BLaER1 treated with 17β-estradiol and CSF1 and Interleukin-3, amounts not matched to agents 10 nM and 100 nM (cell line): ENCODE measurements at regions not wholly inside any gene's neighbourhood (a gene's known extent, or its start where the extent isn't known, plus 50 kb on each side); places are given as distances from the start of the nearest gene placed in this dataset.

Experiments
- H3K27ac ChIP-seq, 11 experiments: shearing (Covaris generic); formaldehyde crosslinking; 2 replicates each; pipeline ENCODE4 v1.8.1; 2022
- H3K27me3 ChIP-seq, 11 experiments: shearing (Covaris generic); formaldehyde crosslinking; 2 replicates each; pipeline ENCODE4 v1.8.1; 2022
- H3K36me3 ChIP-seq, 11 experiments: shearing (Covaris generic); formaldehyde crosslinking; 2 replicates each; pipeline ENCODE4 v1.8.1; 2022
- H3K4me1 ChIP-seq, 10 experiments: shearing (Covaris generic); formaldehyde crosslinking; 2 replicates each; pipeline ENCODE4 v1.8.1; 2022
- H3K4me2 ChIP-seq, 11 experiments: shearing (Covaris generic); formaldehyde crosslinking; 2 replicates each; pipeline ENCODE4 v1.8.1; 2022
- H3K4me3 ChIP-seq, 10 experiments: shearing (Covaris generic); formaldehyde crosslinking; 2 replicates each; pipeline ENCODE4 v1.8.1; 2022
- H3K9ac ChIP-seq, 11 experiments: shearing (Covaris generic); formaldehyde crosslinking; 2 replicates each; pipeline ENCODE4 v1.8.1; 2022
- H3K9me3 ChIP-seq, 11 experiments: shearing (Covaris generic); formaldehyde crosslinking; replicated peaks in 1 of 11; 2 replicates each; pipeline ENCODE4 v1.8.1; 2022
- H4K20me1 ChIP-seq, 11 experiments: shearing (Covaris generic); formaldehyde crosslinking; 2 replicates each; pipeline ENCODE4 v1.8.1; 2022
- Cebpa-rat ChIP-seq, 11 experiments: shearing (Covaris generic); IDR thresholded peaks; 2 replicates each; pipeline ENCODE4 v1.8.1; 2022

DNA sequence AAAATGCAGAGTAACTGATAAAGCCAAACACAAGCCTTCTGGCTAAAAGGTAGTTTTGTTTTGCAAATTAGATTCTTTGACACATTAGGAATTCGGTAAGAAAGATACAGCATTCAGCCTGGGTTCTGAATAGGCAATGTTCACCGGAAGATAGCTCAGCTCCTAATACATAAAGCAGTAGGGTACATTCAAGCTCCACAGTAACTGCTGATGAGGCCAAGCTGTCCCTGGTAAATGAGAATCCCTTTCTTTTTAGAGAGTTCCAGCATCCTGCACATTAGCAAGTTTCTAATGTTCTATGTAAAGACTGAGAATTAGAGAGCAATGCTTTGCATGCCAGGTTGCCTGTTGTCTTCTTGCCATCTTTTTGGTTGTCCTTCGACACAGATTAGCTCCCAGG, 316.3 kb upstream of the SLC14A2 start:
- Histone ChIP-seq H3K27me3 (no peaks in the 10 kb centered on the region), H3K9ac (no peak overlapping the region), H3K9me3 (peaks cover 0 to 12% (median 5%) of the 10 kb centered on the region in 11 experiments; a peak in 5 of 22 replicates), H3K4me3 (no peak overlapping the region), H4K20me1 (no peaks in the 10 kb centered on the region), H3K4me2 (no peak overlapping the region), H3K36me3 (no peaks in the 10 kb centered on the region), H3K4me1 (peaks cover 0 to 26% (median 20%) of the 10 kb centered on the region in 10 experiments; a peak in 18 of 20 replicates), H3K27ac (no peak overlapping the region)
- no peak for TF ChIP-seq Cebpa-rat (IDR thresholded peaks at IDR 0.05)

DNA sequence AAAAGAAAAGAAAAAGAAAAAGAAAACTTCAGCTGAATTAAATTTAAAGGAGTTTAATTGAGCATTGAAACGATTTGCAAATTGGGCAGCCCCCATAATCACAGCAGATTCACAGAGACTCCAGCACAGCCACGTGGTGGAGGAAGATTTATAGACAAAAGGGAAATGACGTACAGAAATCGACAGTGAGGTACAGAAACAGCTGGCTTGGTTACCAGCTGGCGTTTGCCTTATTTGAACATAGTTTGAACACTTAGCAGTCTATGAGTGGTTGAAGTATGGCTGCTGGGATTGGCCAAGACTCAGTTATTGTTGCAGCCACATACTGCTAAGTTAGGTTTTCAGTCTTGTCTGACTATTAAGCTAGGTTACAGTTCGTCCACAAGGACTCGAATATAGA, 312.2 kb upstream of the SLC14A2 start:
- H3K36me3 ChIP-seq: no peaks in the 10 kb centered on the region
- no peaks in the 10 kb centered on the region for H3K27me3 ChIP-seq
- no peaks in the 10 kb centered on the region for H4K20me1 ChIP-seq
- peaks cover 0 to 29% (median 7%) of the 10 kb centered on the region in 11 experiments; a peak in 6 of 22 replicates for H3K9me3 ChIP-seq
- H3K27ac ChIP-seq: peak overlapping the region in 4 of 11 experiments; percentile 6 to 47 (median 26); a peak in 4 of 22 replicates
- H3K9ac ChIP-seq: no peak overlapping the region
- H3K4me3 ChIP-seq: no peak overlapping the region; a peak in 1 of 20 replicates
- peaks cover 0 to 26% (median 20%) of the 10 kb centered on the region in 10 experiments; a peak in 18 of 20 replicates for H3K4me1 ChIP-seq
- peak overlapping the region in 10 of 11 experiments; percentile 1 to 59 (median 42); a peak in 17 of 22 replicates for H3K4me2 ChIP-seq
- no peak for TF ChIP-seq Cebpa-rat (IDR thresholded peaks at IDR 0.05)

DNA sequence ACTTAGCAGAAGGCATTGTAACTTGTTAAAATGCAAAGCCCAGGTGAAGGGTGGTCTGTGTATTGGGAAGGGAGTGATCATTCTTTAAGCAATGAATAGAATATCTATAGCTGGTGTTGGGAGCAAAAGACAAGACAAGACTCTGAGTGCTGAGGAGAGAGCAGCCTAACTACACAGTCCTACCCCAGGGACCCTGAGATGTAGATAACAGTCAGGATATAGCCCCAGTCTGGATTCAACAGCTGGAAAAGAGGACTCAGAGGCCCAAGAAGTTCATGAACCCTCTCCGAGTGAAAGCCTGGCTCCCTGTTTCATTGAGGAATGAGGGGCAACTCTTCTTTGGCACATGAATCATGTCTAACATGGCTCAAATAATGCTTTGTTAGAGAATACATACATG, 310.7 kb upstream of the SLC14A2 start:
- no peak for TF ChIP-seq Cebpa-rat (IDR thresholded peaks at IDR 0.05)
- H4K20me1 ChIP-seq: no peaks in the 10 kb centered on the region
- no peak overlapping the region for H3K4me3 ChIP-seq
- H3K27me3 ChIP-seq: no peaks in the 10 kb centered on the region
- H3K36me3 ChIP-seq: no peaks in the 10 kb centered on the region
- H3K27ac ChIP-seq: no peak overlapping the region
- no peak overlapping the region for H3K9ac ChIP-seq
- H3K4me2 ChIP-seq: no peak overlapping the region
- H3K9me3 ChIP-seq: peaks cover 0 to 29% (median 7%) of the 10 kb centered on the region in 11 experiments; a peak in 6 of 22 replicates
- H3K4me1 ChIP-seq: peaks cover 0 to 26% (median 20%) of the 10 kb centered on the region in 10 experiments; a peak in 18 of 20 replicates

DNA sequence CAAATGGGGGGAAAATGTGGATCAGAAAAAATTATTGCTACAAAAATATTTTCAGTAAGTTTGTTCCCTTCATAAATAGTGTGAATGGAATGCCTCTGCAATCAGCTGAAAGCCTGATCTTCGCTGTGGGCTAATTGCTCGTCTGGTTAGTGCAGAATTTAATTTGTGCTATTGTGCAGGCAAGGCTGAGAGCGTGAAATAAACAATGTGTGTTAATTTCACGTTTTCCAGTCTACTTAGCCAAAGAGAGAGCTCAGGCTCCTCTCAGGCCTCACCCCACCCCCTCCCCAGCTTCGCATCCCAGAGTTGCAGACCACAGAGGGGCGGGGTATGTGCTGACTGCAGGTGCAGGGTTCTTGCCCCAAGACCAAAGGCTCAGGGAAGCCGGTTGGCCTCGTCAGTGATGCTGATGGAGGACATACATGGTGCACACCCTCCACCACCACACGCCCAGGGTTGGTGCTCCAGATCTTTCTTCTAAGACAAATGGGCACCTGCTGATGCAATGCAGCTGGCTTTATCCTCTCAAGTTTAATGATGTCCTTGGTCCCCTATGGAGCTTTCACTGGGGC, 302.6 kb upstream of the SLC14A2 start:
- no peaks in the 10 kb centered on the region for H3K9me3 ChIP-seq
- no peaks in the 10 kb centered on the region for H3K36me3 ChIP-seq
- no peak overlapping the region for H3K4me3 ChIP-seq
- H3K9ac ChIP-seq: no peak overlapping the region
- H3K4me2 ChIP-seq: 0 out of 22 replicates have a peak overlapping the region, but pooled peaks of 1 of the 11 experiments have one; percentile 11
- H4K20me1 ChIP-seq: no peaks in the 10 kb centered on the region
- TF ChIP-seq Cebpa-rat (IDR thresholded peaks at IDR 0.05): no peak
- no peaks in the 10 kb centered on the region for H3K27me3 ChIP-seq
- no peaks in the 10 kb centered on the region for H3K4me1 ChIP-seq
- H3K27ac ChIP-seq: no peak overlapping the region

DNA sequence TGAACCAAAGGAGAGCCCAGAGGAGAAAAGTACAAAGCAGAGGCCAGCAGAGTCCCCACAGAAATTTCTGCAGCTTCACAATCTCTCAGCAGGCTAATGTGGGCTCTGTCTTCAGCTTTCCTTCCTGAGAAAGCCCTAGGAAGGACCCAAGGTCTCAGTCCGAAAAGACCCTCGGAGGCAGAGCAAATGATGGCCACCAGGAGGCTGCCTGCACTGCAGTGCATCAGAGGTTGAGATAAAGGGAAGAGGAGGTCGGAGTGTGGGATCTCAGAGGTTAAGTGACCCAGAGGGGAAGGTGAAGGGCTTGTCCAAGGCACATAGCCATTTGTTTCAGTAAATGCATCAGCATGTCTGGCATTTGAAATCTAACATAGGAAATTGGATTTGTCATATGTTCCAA, 299.1 kb upstream of the SLC14A2 start:
- no peak for TF ChIP-seq Cebpa-rat (IDR thresholded peaks at IDR 0.05)
- Histone ChIP-seq H3K4me3 (no peak overlapping the region), H3K4me2 (no peak overlapping the region), H3K9ac (no peak overlapping the region), H3K27ac (no peak overlapping the region), H3K36me3 (no peaks in the 10 kb centered on the region), H3K27me3 (no peaks in the 10 kb centered on the region), H3K9me3 (no peaks in the 10 kb centered on the region), H4K20me1 (no peaks in the 10 kb centered on the region), H3K4me1 (no peaks in the 10 kb centered on the region)

DNA sequence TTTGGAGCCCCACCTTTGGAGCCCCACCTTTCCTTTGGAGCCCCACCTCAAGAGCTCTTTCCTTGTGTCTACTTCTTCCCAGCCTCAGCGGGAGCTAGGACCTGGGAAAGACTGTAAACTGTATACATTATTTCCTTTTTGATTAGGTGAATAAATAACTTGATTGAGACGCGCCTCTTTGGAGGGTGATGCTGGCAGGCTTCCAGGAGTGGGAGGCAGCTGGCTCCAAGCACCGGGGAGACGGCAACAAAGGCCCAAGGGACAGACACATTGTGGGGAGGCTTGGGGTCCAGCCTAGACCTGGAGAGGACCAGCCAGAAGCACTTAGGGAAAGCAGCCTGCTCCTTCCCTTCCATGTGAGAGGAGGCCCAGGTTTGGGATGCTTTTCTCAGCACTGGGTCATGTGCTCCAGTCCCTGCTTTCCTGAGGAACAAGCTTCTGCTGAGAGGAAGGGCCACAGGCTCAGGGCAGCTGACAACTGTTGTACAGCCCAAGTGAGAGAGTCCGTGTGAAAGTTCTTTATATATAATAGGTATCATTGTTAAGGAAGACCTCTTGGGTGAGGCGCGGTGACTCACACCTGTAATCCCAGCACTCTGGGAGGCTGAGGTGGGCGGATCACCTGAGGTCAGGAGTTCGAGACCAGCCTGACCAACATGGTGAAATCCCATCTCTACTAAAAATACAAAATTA, 297.2 kb upstream of the SLC14A2 start:
- H3K9ac ChIP-seq: no peak overlapping the region
- no peak for TF ChIP-seq Cebpa-rat (IDR thresholded peaks at IDR 0.05)
- H3K4me1 ChIP-seq: no peaks in the 10 kb centered on the region
- no peak overlapping the region for H3K4me3 ChIP-seq
- H3K36me3 ChIP-seq: no peaks in the 10 kb centered on the region
- no peaks in the 10 kb centered on the region for H3K9me3 ChIP-seq
- H4K20me1 ChIP-seq: no peaks in the 10 kb centered on the region
- H3K4me2 ChIP-seq: no peak overlapping the region
- H3K27ac ChIP-seq: no peak overlapping the region
- H3K27me3 ChIP-seq: no peaks in the 10 kb centered on the region

DNA sequence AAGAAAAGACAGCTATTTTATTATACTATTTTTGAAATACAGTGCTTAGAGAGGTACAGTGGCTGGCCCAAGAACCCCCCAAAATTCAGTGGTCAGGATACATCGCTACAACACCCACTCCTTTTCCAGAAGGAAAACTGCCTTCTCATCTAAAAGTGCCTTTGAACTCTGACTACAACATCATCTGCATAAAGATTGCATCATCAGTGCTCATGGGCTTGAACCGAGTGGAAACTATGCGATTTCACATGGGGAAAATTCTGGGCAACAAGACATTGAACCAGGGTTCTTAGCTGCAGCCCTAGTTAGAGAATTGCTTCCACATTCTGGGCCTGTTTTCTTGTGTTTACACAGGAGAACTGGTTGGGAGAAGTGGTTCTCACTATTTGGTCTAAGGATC, 294.6 kb upstream of the SLC14A2 start:
- Histone ChIP-seq H3K27ac (no peak overlapping the region), H3K4me1 (0 out of 20 replicates have a peak, but pooled peaks cover 0 to 5% (median 0%) of the 10 kb centered on the region in 10 experiments), H3K4me3 (no peak overlapping the region), H3K9me3 (no peaks in the 10 kb centered on the region), H3K4me2 (no peak overlapping the region), H4K20me1 (no peaks in the 10 kb centered on the region), H3K36me3 (no peaks in the 10 kb centered on the region), H3K27me3 (no peaks in the 10 kb centered on the region), H3K9ac (no peak overlapping the region)
- TF ChIP-seq Cebpa-rat (IDR thresholded peaks at IDR 0.05): peak in 4 of 11 experiments; percentile 15 to 73 (median 44); a peak in 3 of 22 replicates

DNA sequence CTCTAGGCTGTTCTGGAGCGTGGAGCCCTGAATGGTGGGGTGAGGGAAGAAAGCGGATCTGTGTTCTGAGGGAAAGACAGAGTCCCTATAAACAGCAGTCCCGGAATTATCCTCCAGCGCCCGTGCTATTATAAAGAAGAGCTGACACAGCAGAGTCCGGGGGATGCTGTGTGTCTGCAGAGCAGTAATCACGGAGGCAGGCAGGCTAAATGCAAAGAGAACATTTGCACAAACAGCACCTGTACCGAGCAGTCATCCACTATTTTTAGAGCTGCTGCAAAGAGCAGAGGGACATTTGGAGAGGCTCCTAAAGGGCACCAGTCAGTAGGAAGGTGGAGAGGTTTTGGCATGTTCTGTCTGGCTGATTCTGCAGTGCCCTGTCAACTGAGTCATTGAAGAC, 293.8 kb upstream of the SLC14A2 start:
- Histone ChIP-seq H4K20me1 (no peaks in the 10 kb centered on the region), H3K4me3 (no peak overlapping the region), H3K27me3 (no peaks in the 10 kb centered on the region), H3K9ac (no peak overlapping the region), H3K4me2 (no peak overlapping the region), H3K27ac (no peak overlapping the region), H3K4me1 (0 out of 20 replicates have a peak, but pooled peaks cover 0 to 5% (median 0%) of the 10 kb centered on the region in 10 experiments), H3K9me3 (no peaks in the 10 kb centered on the region), H3K36me3 (no peaks in the 10 kb centered on the region)
- TF ChIP-seq Cebpa-rat (IDR thresholded peaks at IDR 0.05): no peak

DNA sequence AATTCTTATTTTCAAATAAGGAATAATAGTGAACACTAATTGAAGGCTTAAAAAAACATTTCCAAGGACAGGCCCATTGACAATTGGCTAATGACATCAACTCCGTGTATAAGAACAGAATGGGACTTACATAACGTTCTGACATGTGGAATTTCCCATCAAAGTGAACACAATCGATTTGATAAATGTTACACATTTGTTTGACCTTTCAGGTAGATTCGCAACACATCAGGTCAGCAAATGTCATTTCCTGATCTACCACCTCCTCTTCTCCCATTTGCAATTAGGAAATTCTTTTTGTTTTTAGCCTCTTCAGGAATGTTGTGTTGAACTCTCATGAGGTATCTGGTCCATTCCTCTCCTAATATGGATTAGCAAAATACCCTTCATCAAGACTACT, 292.9 kb upstream of the SLC14A2 start:
- Histone ChIP-seq H3K36me3 (no peaks in the 10 kb centered on the region), H3K4me3 (no peak overlapping the region), H3K4me2 (no peak overlapping the region), H3K27ac (no peak overlapping the region), H3K4me1 (0 out of 20 replicates have a peak, but pooled peaks cover 0 to 5% (median 0%) of the 10 kb centered on the region in 10 experiments), H3K27me3 (no peaks in the 10 kb centered on the region), H4K20me1 (no peaks in the 10 kb centered on the region), H3K9me3 (no peaks in the 10 kb centered on the region), H3K9ac (no peak overlapping the region)
- no peak for TF ChIP-seq Cebpa-rat (IDR thresholded peaks at IDR 0.05)
